ENCODE measurements at regions not wholly inside any gene's neighbourhood (a gene's known extent, or its start where the extent isn't known, plus 50 kb on each side); places are given as distances from the start of the nearest gene placed in this dataset.

DNA sequence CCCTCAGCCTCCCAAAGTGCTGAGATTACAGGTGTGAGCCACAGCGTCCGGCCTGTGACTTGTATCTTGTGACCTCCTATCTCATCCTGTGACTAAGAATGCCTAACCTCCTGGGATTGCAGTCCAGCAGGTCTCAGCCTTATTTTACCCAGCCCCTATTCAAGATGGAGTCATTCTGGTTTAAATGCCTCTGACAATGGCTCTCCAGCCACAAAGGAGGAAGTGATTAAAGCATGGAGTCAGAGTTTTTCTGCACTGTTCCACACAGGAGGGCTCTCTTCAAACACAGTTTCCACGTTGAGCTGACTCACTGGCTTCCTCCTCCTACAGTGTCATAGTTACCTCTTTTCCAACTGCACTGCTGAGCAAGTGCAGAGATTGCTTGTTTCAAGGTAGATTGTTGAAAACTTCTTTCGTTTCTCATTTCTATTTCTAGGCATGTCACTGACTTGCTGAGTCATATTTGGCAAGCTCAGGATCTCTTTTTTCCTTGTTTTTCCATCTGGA, 383.8 kb downstream of the PCNX1 start:
- DNase-seq, result no peak

DNA sequence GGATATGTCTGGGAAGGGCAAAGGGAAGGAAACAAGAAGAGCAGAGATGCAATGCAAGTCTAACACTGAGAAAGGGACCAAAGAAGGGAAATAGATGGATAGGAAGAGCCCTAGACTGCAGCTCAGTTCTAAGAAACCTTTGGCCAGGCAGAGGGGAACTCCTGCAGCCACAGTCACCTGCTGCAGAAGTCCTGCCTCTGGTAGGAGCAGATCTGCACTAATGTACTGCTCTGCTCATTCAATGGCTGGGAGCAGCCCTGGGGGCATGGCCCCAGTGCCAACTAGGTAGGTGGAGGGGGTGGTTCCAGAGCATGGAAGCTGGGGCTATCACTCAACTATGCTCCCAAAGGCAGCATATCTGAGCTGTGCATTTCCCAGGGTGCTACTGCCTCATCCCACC, 388.9 kb downstream of the PCNX1 start:
- no peak for DNase-seq

DNA sequence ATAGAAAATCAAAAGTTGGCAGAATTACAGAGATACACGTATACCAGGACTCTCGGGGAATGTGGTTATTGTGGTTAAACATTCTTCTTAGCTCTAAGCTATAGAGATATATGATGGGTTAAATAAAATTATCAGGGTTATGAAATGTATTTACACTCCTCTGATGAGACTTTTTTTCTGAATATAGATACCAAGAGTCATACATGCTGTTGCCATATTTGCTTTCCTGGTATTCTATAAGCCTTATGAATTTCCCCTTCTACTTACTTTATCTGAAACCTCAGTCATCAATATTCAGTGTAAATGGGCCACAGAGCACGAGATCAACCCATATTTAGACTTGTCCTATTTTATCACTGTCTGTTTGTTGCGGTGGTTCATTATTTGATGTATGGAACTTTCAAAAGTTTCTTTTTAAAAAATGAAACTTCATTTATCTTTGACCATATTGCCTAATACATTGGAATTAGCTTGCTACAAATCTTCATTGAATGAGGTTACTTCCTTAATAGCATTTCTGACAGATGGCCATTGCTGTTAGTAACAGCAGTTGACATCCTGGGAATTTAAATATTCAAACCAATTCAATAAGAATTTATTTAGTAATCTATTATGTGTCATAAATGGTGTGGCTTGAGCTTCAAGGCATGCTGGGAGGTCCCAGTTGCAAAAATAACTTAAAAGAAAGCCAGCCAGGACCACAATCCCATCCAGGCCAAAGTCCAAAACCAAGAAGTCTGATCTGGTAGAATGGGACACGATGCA, 393.5 kb downstream of the PCNX1 start:
- DNase-seq, result no peak

DNA sequence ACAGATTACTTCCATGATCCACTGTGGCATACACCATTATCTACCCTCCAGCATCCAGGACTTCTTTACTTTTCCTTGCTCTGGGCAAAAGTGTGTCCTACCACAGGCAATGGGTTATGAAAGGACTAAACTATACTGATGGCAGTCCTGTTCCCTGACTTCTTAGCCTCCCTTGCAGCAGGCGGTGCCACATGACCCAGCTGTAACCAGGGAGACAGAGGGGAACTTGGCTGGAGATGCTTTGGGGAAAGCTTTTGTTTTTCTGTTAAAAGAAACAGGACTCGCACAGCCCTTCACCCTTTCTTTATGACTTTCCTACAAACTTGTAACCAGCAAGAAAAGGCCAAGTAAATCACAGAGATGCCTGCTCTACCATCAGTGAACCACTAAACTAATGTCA, 394.4 kb downstream of the PCNX1 start:
- DNase-seq, result no peak

DNA sequence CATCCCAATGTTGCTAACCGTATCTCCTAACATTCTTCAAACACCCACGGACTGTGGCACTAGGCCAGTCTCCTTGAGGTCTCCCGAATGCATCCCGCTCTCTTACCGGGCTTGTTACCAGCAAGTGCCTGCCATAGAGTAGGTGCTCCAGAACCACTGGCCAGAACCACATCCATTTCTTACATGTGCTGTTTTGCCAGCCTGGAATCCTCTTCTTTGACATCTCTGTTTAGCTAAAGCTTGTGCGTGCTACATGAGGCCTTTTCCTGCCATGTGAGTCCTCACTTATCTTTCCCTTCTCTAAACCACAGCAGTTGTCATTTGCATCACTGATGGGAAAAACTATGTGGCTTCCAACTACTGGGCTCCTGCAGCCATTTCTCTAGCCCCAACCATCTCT, 397.4 kb downstream of the PCNX1 start:
- no peak for DNase-seq

DNA sequence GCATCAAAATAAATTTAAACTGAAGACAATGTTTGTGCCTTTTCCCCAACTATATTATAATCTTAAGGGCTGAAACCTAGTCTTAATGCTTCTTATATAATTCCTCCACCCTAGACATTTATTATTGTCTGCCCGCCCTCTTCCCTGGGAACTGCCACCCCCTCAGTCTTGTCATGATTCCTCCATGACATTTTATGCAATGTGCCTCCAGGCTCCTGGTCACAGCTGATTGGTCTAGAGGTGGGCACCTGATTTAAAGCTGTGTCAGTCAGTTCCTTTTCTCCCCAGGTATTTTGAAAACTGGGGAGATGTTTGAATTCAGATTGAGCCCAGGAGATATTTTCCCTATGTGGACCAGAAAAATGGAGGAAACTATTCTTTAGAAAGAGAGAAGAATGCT, 401.4 kb downstream of the PCNX1 start:
- DNase-seq, result no peak

DNA sequence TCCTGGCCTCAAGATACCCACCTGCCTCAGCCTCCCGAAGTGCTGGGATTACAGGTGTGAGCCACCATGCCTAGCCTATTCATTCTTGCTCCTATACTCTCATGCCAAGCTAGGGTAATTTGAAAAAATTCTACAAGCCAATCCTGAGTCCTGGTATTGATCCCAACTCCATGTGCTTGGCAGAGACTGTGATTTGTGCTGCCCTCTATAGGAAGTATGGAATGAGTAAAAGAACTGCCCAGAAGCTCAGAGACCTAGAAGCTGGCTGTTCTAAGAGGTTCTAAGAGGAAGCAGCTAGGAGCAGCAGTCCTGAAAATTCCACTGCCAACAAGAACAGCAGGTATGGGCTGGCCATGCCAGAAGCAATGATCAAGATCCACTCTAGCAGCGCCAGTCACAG, 402.5 kb downstream of the PCNX1 start:
- DNase-seq, result no peak

DNA sequence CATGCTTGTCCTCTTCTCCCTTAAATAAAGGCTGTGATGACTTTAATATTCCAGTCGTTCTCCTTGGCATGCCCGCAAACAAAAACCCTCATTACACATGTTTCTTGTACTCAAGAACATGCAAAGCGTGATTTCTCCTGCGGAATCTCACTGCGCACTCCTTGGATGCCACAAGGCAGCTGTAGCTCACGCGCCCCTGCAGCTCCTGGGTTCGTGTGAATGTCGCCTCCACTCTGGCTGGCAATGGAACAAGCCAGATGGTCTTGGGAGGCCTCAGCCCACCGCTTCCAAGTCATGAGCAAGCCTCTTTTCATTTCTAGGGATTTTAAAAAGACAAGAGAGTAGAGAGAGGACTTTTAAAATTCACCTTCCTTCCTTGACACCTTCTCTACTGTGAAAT, 403.8 kb downstream of the PCNX1 start:
- DNase-seq, result no peak

DNA sequence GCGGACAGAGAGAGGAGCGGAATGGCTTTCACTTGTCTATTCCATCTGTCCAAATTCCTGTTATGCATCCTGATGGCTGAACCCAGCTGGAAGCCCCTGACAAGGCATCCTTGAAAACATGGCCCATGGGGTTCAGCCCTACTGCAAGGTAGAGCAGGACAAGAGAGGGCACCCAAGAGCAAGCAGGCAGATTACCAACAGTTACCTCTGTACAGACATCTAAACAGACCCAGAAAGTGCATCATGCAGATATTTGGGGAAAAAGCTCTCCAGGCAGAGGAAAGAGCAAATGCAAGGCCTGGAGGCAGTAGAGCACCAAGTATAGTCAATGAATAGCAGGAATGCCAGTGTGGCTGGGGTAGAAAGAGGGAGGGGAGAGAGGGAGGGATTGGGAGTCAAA, 407.5 kb downstream of the PCNX1 start:
- no peak for DNase-seq

DNA sequence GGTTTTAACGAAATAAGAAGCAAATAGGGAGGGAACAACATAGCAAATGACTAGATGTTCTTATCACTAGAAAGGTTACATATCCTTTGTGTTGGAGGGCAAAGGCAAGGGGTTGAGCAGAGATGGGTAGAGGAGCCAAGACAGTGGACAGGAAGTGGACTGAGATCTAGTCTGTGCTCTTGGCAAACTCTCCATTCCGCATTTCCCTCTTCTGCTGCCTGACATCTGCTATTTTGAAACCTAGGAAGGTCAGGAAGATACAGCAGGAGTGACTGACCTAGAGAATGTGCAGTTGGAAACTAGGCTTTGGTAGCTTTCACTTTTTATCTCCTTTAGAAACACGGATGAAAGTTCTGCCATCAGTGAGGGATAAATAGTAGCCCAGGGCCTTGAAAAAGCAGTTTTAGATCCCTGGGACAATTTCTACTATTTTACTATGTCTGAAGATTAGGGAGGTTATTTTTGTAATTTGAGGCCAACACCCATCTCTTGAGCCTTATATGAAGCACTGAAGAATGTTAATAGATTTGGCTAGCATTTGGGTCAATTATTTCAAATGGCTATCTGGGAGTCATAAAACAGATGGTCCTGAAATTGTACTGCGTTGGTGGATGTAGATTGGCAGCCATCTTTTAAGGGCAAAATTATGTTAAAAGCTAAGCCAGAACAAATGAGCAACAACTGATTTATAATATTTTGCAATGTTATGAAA, 410.3 kb downstream of the PCNX1 start:
- no peak for DNase-seq

DNA sequence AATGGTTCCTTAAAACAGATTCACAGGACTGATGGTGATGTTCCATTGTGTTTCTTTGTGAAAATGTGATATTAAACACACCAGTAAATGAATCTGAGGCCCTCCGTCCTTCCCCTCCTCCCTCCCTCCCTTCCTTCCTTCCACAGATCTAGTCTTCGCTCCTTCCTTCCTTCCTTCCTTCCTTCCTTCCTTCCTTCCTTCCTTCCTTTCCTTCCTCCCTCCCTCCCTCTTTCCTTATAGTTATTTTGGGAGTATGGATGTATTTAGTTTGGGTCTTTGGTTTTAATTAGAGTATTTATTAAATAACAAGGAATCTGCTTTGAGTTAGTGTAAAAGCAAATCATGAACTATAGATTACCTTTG, 410.8 kb downstream of the PCNX1 start:
- DNase-seq, result no peak

DNA sequence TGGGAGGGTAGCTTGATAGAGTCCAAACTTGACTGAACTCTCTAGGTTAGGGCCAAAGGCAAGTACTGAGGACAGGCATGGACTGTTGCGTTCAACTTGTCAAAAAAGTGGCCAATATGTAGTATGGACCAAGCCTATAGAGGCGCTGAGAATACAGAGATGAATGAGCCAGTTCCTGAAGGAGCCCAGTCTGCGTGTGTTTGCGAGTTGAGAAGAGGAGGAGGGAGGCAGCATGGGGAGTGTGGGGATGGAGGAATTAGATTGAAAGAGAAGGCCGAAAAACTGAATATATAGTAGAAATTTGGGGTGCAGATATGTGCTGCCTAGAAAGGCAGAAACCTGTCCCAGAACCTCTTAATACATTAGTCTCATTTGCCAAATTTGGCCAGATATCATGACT, 412.4 kb downstream of the PCNX1 start:
- DNase-seq, result peak; percentile 63

DNA sequence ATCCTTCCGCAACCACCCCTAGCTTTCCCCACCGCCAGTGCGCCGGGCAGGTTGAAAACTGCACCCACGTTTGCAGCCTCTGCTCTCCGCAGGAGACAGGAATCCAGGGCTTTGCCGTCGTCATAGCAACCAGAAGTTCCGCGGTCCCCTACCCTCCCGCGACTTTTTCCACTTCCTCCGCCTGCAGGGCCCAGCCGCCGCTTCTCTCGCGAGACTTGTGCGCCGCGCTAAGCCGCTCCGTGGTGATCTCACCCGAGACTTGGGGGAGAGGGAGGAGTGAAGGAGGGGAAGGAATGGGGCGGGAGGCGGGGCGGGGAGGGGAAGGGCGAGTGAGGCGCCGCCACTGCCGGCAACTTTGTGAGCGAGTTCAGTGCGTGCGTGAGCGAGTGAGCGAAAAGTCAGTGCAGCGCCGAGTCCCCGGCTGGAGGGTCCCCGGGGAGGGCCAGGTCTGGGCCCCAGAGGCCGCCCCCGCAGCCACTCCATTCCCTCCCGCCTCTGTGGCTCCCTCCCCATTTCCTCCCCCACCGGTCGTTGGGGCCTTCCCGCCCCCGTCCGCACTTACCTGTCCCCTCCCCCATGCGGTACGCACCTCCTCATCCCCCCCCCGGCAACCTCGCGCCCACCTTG, 413.0 kb downstream of the PCNX1 start, which contains the start of gene SIPA1L1:
SIPA1L1 (plus strand) TSS at position 370 of the 627 bp plus-strand sequence.
- peak; percentile 100 for DNase-seq

DNA sequence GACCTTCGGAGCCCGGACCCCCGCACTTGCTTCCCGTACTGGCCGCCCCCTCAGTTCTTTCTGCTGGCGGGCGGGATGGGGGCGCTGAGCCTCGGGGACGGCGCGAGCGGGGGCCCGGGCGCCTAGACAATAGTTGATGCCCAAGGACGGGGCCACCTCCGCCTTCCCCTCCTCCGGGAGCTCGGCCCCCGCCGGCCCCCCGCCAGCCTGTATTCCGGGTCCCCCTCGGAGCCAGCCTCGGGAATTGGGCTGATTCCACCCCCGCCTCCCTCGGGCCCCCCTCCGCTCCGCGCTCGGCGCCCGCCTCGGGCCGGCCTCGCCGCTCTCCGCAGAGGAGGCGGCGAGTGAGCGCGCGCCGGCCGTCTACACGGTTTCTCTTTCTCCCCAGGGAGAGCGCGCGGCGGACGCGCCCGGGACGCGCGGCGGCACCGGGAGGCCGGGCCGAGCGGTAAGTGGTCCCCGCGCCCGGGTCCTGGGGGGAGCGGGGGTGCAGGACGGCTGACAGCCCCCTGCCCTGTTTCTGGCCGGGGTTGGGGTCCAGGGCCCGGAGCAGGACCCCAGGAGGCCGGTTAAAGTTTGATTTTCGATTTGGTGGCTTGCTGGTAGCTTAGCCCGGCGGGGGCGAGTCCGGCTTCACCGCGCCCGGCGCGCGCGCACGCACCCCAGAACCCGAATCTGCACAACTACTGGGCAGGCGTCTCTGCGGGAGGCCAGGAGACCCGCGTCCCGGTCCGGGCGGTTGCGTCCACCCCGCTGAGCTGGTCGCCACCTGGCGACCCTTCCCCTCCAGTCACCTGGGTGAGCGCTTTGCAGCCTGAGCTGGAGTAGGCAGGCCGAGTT, 413.7 kb downstream of the PCNX1 start:
- peak; percentile 68 for DNase-seq

DNA sequence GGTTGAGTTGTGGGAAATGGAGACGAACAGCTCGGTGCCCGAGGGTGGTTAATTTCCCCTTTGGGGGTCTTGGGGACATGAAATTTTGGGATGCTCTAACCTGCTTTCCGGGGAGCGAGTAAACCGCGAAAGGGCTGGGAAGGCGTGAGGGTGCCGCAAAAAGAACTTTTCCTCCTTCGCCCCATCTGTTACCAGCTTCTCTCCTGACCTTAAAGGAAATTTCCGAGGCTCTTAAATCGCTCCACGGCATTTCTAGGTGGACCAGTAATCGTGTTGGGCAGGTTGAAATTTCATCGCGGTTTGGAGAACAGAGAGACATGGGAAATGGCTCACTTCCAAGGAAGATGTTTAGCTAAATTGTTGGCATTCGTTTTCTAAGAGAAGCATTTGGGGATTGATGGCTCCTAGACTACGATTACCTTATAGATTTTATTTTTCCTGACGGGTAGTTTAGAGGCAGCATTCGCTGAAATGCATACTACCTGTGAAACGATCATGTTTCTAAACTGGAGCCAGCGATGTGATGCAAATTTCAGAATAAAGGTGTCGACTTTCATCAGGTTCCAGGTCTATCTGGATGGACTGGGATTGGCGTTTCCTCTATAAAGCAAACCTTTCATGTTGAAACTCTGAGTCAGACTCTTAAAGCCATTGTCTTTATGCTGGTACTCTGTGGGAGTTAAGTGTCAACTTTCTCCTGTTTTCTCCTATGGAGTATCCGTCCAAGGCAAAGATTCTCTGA, 414.5 kb downstream of the PCNX1 start:
- peak; percentile 95 for DNase-seq

DNA sequence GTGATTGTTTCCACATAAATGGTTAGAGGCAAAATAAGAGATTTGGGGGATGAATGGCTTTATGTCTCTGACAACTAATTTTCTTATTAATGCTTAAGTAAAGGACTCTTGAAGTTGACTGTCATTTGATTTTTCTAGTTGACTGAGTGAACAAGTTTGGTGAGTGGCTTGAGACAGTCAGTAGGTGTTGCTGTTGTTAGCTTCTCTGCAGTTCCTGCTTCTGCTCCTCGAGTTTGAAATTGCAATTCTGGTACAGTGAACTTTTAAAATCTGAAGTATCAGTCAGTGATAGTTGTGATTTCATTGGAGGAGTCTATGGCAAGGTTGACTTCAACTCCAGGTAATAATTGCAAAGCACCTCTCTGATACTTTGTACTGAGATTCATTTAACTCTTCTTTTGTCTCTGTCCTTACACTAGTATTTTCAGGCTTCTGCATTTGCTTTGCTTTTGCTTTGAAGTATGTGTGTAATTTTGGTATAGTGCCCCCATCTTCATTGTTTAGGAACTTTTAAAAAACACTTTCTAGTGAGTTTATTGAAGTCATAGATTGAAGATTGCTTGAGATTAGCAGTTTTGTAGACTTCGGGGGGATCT, 415.5 kb downstream of the PCNX1 start:
- DNase-seq, result peak; percentile 72

DNA sequence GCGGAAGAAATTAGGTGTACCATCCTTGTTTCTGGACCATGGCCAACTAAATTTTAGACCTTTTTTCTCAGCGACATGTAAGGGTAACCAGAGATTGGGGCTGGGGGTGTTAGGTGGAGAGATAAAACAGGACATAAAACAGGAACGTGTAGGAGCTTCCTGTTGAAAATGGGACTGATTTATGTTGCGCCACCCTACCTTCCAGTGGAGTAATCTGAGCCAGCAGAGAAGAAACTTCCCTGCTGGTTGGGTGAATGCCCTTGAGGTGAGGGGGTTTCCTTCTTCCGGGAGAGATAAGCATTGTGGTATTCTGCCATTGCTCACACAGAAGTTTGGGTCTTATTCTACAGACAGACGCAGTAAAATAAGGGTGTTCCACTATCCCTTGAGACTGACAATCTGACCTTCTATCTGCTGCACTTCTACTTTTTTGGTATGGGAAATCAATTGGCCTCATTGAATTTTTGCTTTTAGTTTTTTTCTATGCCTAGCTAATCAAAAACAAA, 417.6 kb downstream of the PCNX1 start:
- no peak for DNase-seq

DNA sequence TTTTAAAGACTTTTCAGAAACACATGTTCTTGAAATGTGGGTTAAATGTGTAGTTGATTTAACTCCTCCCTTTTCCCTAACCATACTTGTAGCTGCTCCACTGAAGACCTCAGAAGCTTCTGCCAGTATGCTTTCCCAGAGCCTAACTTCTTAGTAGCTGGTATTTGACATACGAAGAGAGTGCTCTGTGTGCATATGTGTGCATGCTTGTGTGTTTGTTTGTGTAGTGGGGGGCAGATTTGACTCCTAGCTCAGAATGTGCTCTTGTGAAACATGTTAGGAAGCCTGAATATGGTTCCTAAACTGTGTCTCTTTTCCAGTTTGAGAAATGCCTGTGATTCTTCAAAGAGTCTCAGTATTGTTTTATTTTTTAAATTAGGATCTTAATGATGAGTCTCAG, 420.4 kb downstream of the PCNX1 start:
- no peak for DNase-seq

DNA sequence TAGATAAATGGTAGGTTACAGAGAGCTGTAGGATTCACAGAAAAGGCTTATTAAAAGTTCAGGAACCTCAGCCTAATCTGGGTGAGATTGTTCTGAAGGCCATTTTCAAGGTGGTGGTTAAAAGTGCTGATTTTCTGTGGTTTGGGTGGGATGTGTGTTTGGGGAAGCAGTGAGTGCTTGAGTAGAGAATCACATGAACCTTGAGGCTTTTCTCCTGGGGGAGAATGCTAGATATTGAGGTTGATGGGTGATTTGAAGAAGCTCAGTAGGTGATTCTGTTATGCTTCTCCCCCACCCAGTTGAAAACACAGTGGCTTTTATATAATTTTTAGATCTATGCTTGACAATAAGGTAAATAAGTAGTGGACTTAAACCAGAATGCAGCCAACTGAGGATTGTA, 420.9 kb downstream of the PCNX1 start:
- DNase-seq, result no peak

DNA sequence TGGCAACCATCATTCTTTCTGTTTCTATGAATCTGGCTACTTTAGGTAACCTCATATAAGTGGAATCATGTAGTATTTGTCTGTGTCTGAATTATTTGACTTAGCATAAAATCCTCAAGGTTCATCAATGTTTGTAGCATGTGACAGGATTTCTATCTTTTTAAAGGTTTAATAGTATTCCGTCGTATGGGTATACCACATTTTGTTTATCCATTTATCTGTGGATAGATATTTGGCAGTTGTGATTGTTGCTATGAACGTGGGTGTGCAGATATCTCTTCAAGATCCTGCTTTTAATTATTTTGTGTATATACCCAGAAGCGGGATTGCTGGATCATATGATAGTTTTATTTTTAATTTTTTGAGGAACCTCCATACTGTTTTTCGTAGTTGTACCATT, 421.7 kb downstream of the PCNX1 start:
- no peak for DNase-seq

DNA sequence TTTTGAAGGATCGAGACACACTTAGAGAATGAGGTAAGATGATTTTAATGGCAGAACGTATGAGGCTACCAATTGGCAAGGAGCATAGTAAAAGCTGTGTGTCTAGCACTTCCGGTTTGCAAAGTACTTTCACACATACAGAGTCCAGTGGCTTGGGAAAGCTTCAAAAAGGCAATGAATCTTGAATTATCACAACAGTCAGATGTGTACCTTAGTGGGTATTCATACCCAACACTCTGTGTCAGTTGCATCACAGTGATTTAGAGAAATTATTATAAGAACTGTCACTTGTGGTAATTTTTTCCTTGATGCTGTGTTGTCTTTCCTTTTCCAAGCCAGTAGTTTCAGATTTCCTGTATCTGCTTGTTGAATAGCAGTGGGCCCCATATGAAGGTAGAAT, 424.1 kb downstream of the PCNX1 start:
- DNase-seq, result no peak

DNA sequence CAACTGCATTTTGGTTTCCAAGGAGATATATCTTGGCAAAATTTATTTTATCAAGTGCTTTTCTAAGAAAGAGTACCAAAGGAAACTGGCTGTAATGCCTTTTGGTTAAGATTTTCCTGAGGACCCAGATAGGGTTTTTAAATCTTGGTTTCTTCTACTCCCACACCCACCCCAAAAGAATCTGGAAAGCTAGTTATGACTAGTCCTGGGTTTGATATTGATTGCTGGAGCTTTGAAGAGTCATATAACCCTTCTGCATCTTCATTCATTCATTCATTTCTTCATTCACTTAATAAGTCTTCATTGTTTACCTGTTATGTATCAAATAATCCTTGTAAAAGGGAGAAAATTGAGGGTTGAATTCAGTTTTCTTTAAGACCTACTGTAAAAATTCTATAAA, 425.2 kb downstream of the PCNX1 start:
- no peak for DNase-seq

Measured in DMS79 treated with DMSO at 0.1 percent for 48 hours (cell line).